ENCODE measurements at regions not wholly inside any gene's neighbourhood (a gene's known extent, or its start where the extent isn't known, plus 50 kb on each side); places are given as distances from the start of the nearest gene placed in this dataset.

GRCh38 chr2:173681881-173682650, 283.1 kb downstream of the SP3 start:
- TF ChIP-seq POLR2A (IDR thresholded peaks at IDR 0.05): no peak
- TF ChIP-seq, protein P1, sequence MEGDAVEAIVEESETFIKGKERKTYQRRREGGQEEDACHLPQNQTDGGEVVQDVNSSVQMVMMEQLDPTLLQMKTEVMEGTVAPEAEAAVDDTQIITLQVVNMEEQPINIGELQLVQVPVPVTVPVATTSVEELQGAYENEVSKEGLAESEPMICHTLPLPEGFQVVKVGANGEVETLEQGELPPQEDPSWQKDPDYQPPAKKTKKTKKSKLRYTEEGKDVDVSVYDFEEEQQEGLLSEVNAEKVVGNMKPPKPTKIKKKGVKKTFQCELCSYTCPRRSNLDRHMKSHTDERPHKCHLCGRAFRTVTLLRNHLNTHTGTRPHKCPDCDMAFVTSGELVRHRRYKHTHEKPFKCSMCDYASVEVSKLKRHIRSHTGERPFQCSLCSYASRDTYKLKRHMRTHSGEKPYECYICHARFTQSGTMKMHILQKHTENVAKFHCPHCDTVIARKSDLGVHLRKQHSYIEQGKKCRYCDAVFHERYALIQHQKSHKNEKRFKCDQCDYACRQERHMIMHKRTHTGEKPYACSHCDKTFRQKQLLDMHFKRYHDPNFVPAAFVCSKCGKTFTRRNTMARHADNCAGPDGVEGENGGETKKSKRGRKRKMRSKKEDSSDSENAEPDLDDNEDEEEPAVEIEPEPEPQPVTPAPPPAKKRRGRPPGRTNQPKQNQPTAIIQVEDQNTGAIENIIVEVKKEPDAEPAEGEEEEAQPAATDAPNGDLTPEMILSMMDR (IDR thresholded peaks at IDR 0.05): no peak

Data from right lobe of liver (tissue), 4 donors.